Nephron progenitor cell (in vitro differentiated cells): ENCODE measurements at regions not wholly inside any gene's neighbourhood (a gene's known extent, or its start where the extent isn't known, plus 50 kb on each side); places are given as distances from the start of the nearest gene placed in this dataset.

Experiments used
- DNase-seq: peaks from one replicate; pipeline ENCODE4 v3.0.0; 2021
- H3K27ac Mint-ChIP-seq: 2 replicates; pipeline ENCODE4 v1.8.0; 2021; ENCODE audit warnings: mild to moderate bottlenecking, moderate library complexity, mixed read lengths
- H3K27me3 Mint-ChIP-seq: 2 replicates; pipeline ENCODE4 v1.8.0; 2021; ENCODE audit warnings: mild to moderate bottlenecking, low read depth, mixed read lengths; ENCODE audit not compliant: poor library complexity
- H3K36me3 Mint-ChIP-seq: 2 replicates; pipeline ENCODE4 v1.8.0; 2021; ENCODE audit warnings: low read depth, mixed read lengths
- H3K4me1 Mint-ChIP-seq: 2 replicates; pipeline ENCODE4 v1.8.0; 2021; ENCODE audit warnings: mixed read lengths
- H3K4me3 Mint-ChIP-seq: 2 replicates; pipeline ENCODE4 v1.8.0; 2021; ENCODE audit warnings: mild to moderate bottlenecking, moderate library complexity, mixed read lengths
- H3K9me3 Mint-ChIP-seq: 2 replicates; pipeline ENCODE4 v1.8.0; 2021; ENCODE audit warnings: mild to moderate bottlenecking, moderate library complexity, mixed read lengths
- CTCF ChIP-seq: fragments of 200-600 bp; sonication (generic); IDR thresholded peaks from 2 replicates; pipeline ENCODE4 v1.5.0; 2021; ENCODE audit warnings: antibody characterized with exemption

GRCh38 chr16:6957681-6958080 lies 375.0 kb upstream of the RBFOX1 start:
- Mint-ChIP-seq H3K4me1 (peaks cover 10% of the 10 kb centered on the region), H3K27ac (no peak overlapping the region), H3K27me3 (no peaks in the 10 kb centered on the region), H3K4me3 (no peak overlapping the region), H3K9me3 (no peaks in the 10 kb centered on the region), H3K36me3 (no peaks in the 10 kb centered on the region)
- TF ChIP-seq CTCF: no peak
- DNase-seq: no peak

GRCh38 chr16:6956511-6956910 lies 376.1 kb upstream of the RBFOX1 start:
- no peaks in the 10 kb centered on the region for H3K36me3 Mint-ChIP-seq
- H3K27ac Mint-ChIP-seq: no peak overlapping the region
- no peak for DNase-seq
- H3K9me3 Mint-ChIP-seq: no peaks in the 10 kb centered on the region
- no peak for TF ChIP-seq CTCF
- H3K27me3 Mint-ChIP-seq: no peaks in the 10 kb centered on the region
- no peak overlapping the region for H3K4me3 Mint-ChIP-seq
- peaks cover 10% of the 10 kb centered on the region for H3K4me1 Mint-ChIP-seq

- no peaks in the 10 kb centered on the region for H3K36me3 Mint-ChIP-seq
- H3K9me3 Mint-ChIP-seq: no peaks in the 10 kb centered on the region
- no peak overlapping the region for H3K4me3 Mint-ChIP-seq
- no peak for TF ChIP-seq CTCF
- DNase-seq: no peak
- H3K27me3 Mint-ChIP-seq: no peaks in the 10 kb centered on the region
- peaks cover 10% of the 10 kb centered on the region for H3K4me1 Mint-ChIP-seq
- no peak overlapping the region for H3K27ac Mint-ChIP-seq
These were observed 377.3 kb upstream of the RBFOX1 start for GRCh38 chr16:6955303-6955702.

- no peaks in the 10 kb centered on the region for H3K9me3 Mint-ChIP-seq
- H3K4me1 Mint-ChIP-seq: peaks cover 16% of the 10 kb centered on the region
- TF ChIP-seq CTCF: no peak
- no peak overlapping the region for H3K4me3 Mint-ChIP-seq
- no peak for DNase-seq
- no peaks in the 10 kb centered on the region for H3K36me3 Mint-ChIP-seq
- peak overlapping the region; percentile 83 for H3K27ac Mint-ChIP-seq
- no peaks in the 10 kb centered on the region for H3K27me3 Mint-ChIP-seq
These were observed 383.4 kb upstream of the RBFOX1 start for GRCh38 chr16:6949240-6949639.

- Mint-ChIP-seq H3K4me3 (no peak overlapping the region), H3K4me1 (peaks cover 16% of the 10 kb centered on the region), H3K27ac (no peak overlapping the region), H3K9me3 (no peaks in the 10 kb centered on the region), H3K36me3 (no peaks in the 10 kb centered on the region), H3K27me3 (peaks cover 2% of the 10 kb centered on the region)
- TF ChIP-seq CTCF: no peak
- DNase-seq: no peak
These were observed 385.4 kb upstream of the RBFOX1 start for GRCh38 chr16:6947291-6947690.

GRCh38 chr16:6946802-6947201 lies 385.8 kb upstream of the RBFOX1 start:
- H3K4me1 Mint-ChIP-seq: peaks cover 16% of the 10 kb centered on the region
- no peak for TF ChIP-seq CTCF

More at GRCh38 chr16:6946802-6947201, 385.8 kb upstream of the RBFOX1 start:
- H3K27ac Mint-ChIP-seq: no peak overlapping the region
- H3K27me3 Mint-ChIP-seq: peaks cover 2% of the 10 kb centered on the region
- no peak for DNase-seq
- H3K36me3 Mint-ChIP-seq: no peaks in the 10 kb centered on the region
- no peak overlapping the region for H3K4me3 Mint-ChIP-seq
- no peaks in the 10 kb centered on the region for H3K9me3 Mint-ChIP-seq
